GM21423 (cell line): ENCODE measurements at regions not wholly inside any gene's neighbourhood (a gene's known extent, or its start where the extent isn't known, plus 50 kb on each side); places are given as distances from the start of the nearest gene placed in this dataset.
"Not testable (repeated sequence)": the region's sequence is repeated elsewhere in the genome, so short reads cannot be mapped to it uniquely, and the experiment has no call there.

ENCODE experiments used
- ATAC-seq: cut with Tn5 transposase; IDR thresholded peaks from one replicate; pipeline ENCODE4 v1.9.1; 2021; ENCODE audit warnings: mild to moderate bottlenecking, moderate library complexity; ENCODE audit not compliant: unreplicated experiment

- ATAC-seq = no peak
These were observed 324.1 kb upstream of the SFSWAP start for GRCh38 chr12:131386781-131387180.

DNA sequence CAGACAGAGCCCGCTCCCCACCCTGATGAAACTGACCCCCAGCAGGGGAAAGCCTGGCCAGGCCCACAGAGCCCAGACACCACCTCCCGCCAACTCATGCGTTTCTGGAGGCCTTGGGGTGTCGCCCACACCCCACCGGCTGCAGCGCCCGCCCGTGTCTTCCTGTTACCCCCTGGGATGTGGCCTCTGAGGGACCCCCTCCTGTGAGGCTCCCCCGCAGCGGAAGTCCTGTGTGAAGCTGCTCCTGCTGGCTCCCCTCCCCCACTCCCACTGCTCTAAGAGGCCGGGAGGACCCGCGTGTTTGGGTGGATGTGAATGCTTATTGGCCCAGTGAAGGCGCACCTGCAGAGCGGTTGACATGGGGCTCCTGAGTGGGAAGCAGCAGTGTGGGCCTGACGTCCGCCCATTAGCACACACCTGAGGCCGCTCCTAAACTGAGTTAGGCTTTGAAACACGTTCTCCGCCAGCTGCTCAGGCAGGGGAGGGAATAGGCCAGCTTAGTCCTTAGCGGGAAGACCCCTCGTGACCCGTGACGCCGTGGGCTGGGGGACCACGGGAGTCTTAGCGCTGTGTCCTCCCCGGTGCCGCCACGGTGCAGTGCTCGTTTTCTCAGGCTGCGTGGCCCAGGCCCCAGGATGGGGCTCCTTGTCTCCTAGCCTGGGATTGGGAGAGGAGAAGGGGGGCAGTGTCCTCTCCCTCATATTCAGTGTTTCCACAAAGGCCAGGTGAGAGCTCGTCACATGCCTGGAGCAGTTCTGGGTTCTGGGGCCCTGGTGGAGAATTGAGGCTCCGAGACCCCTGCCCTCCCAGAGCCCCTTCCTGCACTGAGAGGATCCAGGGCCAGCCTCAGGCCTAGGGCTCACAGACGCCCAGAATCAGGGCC, 323.4 kb upstream of the SFSWAP start:
- no peak for ATAC-seq

GRCh38 chr12:131388164-131389053, 322.5 kb upstream of the SFSWAP start:
- not testable (repeated sequence) for ATAC-seq

DNA sequence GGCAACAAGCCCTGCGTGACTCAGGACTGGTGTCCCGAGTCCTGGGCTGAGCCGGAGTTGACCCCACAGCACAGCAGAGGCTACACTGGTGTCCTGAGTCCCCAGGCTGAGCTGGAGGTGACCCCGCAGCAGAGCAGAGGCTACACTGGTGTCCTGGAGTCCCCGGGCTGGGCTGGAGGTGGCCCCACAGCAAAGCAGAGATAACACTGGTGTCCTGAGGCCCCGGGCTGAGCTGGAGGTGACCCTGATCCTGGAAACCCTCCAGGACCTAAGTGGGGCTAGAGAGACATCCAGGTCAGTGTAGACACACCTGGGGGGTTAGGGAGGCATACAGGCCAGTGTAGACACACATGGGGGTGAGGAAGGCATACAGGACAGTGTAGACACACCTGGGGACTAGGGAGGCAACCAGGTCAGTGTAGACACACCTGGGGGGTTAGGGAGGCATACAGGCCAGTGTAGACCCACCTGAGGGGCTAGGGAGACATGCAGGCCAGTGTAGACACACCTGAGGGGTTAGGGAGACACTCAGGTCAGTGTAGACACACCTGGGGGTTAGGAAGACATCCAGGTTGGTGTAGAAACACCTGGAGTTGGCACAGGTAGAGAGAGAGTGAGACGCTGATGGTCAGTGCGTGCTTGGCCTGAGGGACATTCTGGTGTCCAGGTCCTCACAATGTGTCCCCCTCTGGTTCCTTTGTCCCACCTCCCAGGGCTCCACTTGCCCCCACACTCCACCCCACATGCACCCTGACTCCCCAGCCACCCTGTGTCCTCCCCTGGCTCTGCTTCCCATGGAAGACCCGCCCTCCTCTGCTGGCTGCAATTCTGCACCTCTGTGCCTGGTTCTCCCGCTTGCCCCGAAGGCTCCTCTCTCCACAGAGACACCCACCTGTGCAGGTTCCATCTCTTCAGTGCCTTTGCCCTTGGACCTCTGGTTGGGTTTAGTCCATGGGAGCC, 321.6 kb upstream of the SFSWAP start:
- ATAC-seq = no peak

GRCh38 chr12:131390412-131391334, 320.2 kb upstream of the SFSWAP start:
- no peak for ATAC-seq

GRCh38 chr12:131391399-131391798, 319.5 kb upstream of the SFSWAP start:
- no peak for ATAC-seq

GRCh38 chr12:131394752-131395151, 316.1 kb upstream of the SFSWAP start:
- ATAC-seq = not testable (repeated sequence)

- not testable (repeated sequence) for ATAC-seq
These were observed 315.6 kb upstream of the SFSWAP start for GRCh38 chr12:131395209-131395684.

DNA sequence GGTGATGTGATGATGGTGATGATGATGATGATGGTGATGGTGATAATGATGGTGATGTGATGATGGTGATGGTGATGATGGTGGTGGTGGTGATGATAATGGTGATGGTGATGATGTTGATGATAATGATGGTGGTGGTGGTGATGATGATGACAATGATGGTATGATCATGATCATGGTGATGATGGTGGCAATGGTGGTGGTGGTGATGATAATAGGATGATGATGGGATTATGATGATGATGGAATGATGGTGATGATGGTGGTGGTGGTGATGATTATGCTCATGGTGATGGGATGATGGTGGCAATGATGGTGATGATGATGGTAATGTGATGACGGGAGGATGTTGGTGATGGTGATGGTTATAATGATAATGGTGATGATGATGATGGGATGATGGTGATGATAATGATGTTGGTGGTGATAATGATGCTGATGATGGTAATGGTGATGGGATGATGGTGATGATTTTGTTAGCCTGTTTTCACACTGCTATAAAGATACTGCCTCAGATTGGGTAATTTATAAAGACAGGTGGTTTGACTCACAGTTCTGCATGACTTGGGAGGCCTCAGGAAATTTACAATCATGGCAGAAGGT, 314.8 kb upstream of the SFSWAP start:
- ATAC-seq = no peak

DNA sequence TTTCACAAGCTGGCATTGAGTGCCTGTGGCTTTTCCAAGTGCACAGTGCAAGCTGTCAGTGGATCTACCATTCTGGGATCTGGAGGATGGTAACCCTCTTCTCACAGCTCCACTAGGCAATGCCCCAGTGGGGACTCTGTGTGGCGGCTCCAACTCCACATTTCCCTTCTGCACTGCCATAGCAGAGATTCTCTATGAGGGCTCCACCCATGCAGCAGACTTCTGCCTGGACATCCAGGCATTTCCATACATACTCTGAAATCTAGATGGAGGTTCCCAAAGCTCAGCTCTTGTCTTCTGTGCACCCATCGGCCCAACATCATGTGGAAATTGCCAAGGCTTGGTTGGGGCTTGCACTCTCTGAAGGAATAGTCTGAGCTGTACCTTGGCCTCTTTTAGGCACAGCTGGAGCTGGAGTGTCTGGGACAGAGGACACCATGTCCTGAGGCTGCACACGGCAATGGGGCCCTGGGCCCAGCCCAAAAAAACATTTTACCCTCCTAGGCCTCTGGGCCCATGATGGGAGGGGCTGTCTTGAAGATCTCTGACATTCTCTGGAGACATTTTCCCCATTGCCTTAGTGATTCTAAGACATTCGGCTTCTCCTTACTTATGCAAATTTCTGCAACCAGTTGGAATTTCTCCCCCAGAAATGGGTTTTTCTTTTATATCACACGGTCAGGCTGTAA, 313.3 kb upstream of the SFSWAP start:
- ATAC-seq = no peak

- no peak for ATAC-seq
These were observed 311.9 kb upstream of the SFSWAP start for GRCh38 chr12:131399000-131399399.

DNA sequence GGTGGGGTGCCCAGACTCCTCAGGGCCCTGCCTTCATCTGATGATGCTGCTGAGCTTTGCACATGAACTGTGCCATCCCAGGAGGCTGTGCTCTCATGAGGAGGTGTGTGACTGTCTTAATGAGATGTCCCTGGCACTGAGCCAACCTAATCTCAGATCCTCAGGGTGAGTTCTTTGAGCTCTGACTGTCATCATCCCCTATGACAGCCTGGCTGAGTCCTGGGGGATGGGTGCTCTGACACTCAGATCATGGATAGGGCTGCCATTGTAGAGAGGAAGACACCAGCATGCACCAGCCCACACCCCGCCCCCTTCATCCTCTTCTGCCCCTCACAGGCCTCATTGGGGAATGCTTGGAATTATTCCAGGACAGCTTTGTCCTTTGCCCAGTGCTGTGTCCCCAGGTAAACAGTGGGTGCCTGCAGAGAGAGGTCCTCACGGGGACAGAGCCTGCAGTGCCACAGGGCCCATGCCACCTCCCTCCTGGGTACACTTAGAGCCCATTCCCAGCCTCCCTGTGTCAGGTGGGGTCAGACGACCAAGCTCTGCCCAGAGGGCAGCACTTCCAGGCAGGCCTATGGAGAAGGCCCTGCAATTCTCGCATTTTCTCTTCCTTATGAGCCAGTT, 310.1 kb upstream of the SFSWAP start:
- not testable (repeated sequence) for ATAC-seq

DNA sequence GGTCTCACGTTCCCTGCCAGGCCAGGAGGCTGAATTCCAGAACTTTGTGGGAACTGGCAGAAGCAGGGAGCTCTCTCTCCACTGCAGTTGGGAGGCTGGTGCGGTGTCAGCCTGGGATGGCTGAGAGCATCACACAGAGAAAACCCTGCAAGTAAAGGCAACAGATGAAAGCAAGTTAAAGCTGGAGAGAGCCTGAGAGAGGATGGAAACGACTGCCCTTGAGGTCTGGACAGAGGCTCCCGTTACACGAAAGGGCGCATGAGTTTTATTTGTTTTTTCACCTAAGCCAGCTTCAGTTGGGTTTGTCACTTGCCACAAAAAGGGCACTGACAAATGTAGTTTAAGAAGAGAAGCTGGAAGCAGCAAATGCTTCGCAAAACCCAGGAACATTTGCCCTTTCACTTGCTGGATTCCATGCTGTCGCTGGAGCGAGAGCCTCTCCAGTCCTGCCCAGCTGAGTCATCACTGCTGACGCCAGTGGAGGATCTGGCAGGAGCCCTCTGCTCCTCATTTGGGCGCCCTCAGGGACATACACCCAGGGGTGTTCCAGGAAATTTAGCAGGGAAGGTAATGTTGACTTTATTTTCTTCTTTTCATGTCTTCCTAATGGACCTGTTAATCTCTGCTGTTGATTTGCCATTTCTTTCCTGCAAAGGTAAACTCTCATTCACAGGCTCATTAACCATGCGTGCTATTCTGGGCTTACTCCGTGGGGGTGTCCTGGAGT, 308.8 kb upstream of the SFSWAP start:
- ATAC-seq = not testable (repeated sequence)

GRCh38 chr12:131402781-131403396, 308.0 kb upstream of the SFSWAP start:
- no peak for ATAC-seq

- ATAC-seq = no peak
These were observed 307.2 kb upstream of the SFSWAP start for GRCh38 chr12:131403676-131404075.

- ATAC-seq = no peak
These were observed 306.2 kb upstream of the SFSWAP start for GRCh38 chr12:131404705-131405104.
